Nephron (organoid): ENCODE measurements at regions not wholly inside any gene's neighbourhood (a gene's known extent, or its start where the extent isn't known, plus 50 kb on each side); places are given as distances from the start of the nearest gene placed in this dataset.
"Not testable (repeated sequence)": the region's sequence is repeated elsewhere in the genome, so short reads cannot be mapped to it uniquely, and the experiment has no call there.

Experiments used
- H3K27ac Mint-ChIP-seq, 3 experiments: 2 replicates each; pipeline ENCODE4 v1.8.0; 2020; ENCODE audit warnings: mixed read lengths in 3 of 3, mild to moderate bottlenecking in 2 of 3, moderate library complexity in 1 of 3
- H3K27me3 Mint-ChIP-seq: 2 replicates; pipeline ENCODE4 v1.8.0; 2021; ENCODE audit warnings: low read depth, mild to moderate bottlenecking, moderate library complexity, mixed read lengths
- H3K36me3 Mint-ChIP-seq: 2 replicates; pipeline ENCODE4 v1.8.0; 2020; ENCODE audit warnings: low read depth, mixed read lengths
- H3K4me1 Mint-ChIP-seq: 2 replicates; pipeline ENCODE4 v1.8.0; 2020; ENCODE audit warnings: mixed read lengths
- H3K4me3 Mint-ChIP-seq, 3 experiments: 2 replicates each; pipeline ENCODE4 v1.8.0; 2020; ENCODE audit warnings: mild to moderate bottlenecking in 3 of 3, mixed read lengths in 3 of 3, moderate library complexity in 2 of 3
- H3K9me3 Mint-ChIP-seq: 2 replicates; pipeline ENCODE4 v1.8.0; 2020; ENCODE audit warnings: mixed read lengths
- CTCF ChIP-seq, 3 experiments: fragments of 200-600 bp; sonication (generic); IDR thresholded peaks; one replicate each; pipeline ENCODE4 v1.5.0; 2021; ENCODE audit warnings: antibody characterized with exemption in 3 of 3; ENCODE audit not compliant: unreplicated experiment in 3 of 3

- no peaks in the 10 kb centered on the region for H3K4me1 Mint-ChIP-seq
Measured at GRCh38 chr1:114253900-114254299, 100.2 kb upstream of the SYT6 start.

GRCh38 chr1:114251573-114251939, 97.9 kb upstream of the SYT6 start:
- H3K9me3 Mint-ChIP-seq, result peaks cover 13% of the 10 kb centered on the region
- H3K27ac Mint-ChIP-seq, result no peak overlapping the region
- H3K4me1 Mint-ChIP-seq, result no peaks in the 10 kb centered on the region
- TF ChIP-seq CTCF (IDR thresholded peaks at IDR 0.05; ENCODE audit: unreplicated experiment in 3 of 3), result no peak
- H3K4me3 Mint-ChIP-seq, result no peak overlapping the region
- H3K36me3 Mint-ChIP-seq, result no peaks in the 10 kb centered on the region
- H3K27me3 Mint-ChIP-seq, result peaks cover 4% of the 10 kb centered on the region

More at GRCh38 chr1:114253900-114254299, 100.2 kb upstream of the SYT6 start:
- H3K27ac Mint-ChIP-seq, result no peak overlapping the region
- no peak for TF ChIP-seq CTCF (IDR thresholded peaks at IDR 0.05; ENCODE audit: unreplicated experiment in 3 of 3)
- H3K4me3 Mint-ChIP-seq, result no peak overlapping the region
- peaks cover 19% of the 10 kb centered on the region for H3K9me3 Mint-ChIP-seq
- no peaks in the 10 kb centered on the region for H3K36me3 Mint-ChIP-seq
- no peaks in the 10 kb centered on the region for H3K27me3 Mint-ChIP-seq

- no peak overlapping the region for H3K27ac Mint-ChIP-seq
- no peaks in the 10 kb centered on the region for H3K4me1 Mint-ChIP-seq
- H3K27me3 Mint-ChIP-seq, result peaks cover 4% of the 10 kb centered on the region
- H3K4me3 Mint-ChIP-seq, result no peak overlapping the region
- H3K36me3 Mint-ChIP-seq, result no peaks in the 10 kb centered on the region
- H3K9me3 Mint-ChIP-seq, result peaks cover 15% of the 10 kb centered on the region
- no peak for TF ChIP-seq CTCF (IDR thresholded peaks at IDR 0.05; ENCODE audit: unreplicated experiment in 3 of 3)
Measured at GRCh38 chr1:114250683-114251572, 97.3 kb upstream of the SYT6 start.

- peaks cover 6% of the 10 kb centered on the region for H3K36me3 Mint-ChIP-seq
- peaks cover 4% of the 10 kb centered on the region for H3K27me3 Mint-ChIP-seq
- H3K9me3 Mint-ChIP-seq, result peaks cover 21% of the 10 kb centered on the region
- no peak overlapping the region for H3K27ac Mint-ChIP-seq
- no peak for TF ChIP-seq CTCF (IDR thresholded peaks at IDR 0.05; ENCODE audit: unreplicated experiment in 3 of 3)
- H3K4me3 Mint-ChIP-seq, result no peak overlapping the region
- no peaks in the 10 kb centered on the region for H3K4me1 Mint-ChIP-seq
Measured at GRCh38 chr1:114249691-114250090, 96.0 kb upstream of the SYT6 start.

- H3K9me3 Mint-ChIP-seq, result peaks cover 25% of the 10 kb centered on the region
- no peak overlapping the region for H3K4me3 Mint-ChIP-seq
- H3K27me3 Mint-ChIP-seq, result peaks cover 10% of the 10 kb centered on the region
- TF ChIP-seq CTCF (IDR thresholded peaks at IDR 0.05; ENCODE audit: unreplicated experiment in 3 of 3), result no peak
- H3K36me3 Mint-ChIP-seq, result peaks cover 13% of the 10 kb centered on the region
- no peaks in the 10 kb centered on the region for H3K4me1 Mint-ChIP-seq
- no peak overlapping the region for H3K27ac Mint-ChIP-seq
Measured at GRCh38 chr1:114248162-114248561, 94.5 kb upstream of the SYT6 start.

GRCh38 chr1:114242531-114243210, 89.0 kb upstream of the SYT6 start:
- not testable (repeated sequence) for H3K4me1 Mint-ChIP-seq, H3K27ac Mint-ChIP-seq, H3K4me3 Mint-ChIP-seq
- H3K9me3 Mint-ChIP-seq, result peaks cover 35% of the 10 kb centered on the region
- peaks cover 13% of the 10 kb centered on the region for H3K27me3 Mint-ChIP-seq
- peaks cover 20% of the 10 kb centered on the region for H3K36me3 Mint-ChIP-seq
